HEK293 (cell line): ENCODE measurements at regions not wholly inside any gene's neighbourhood (a gene's known extent, or its start where the extent isn't known, plus 50 kb on each side); places are given as distances from the start of the nearest gene placed in this dataset.

ENCODE experiments used
- CTCF ChIA-PET: fragments of 350-600 bp; formaldehyde crosslinking; extraction: SDS; loops from one replicate; lab custom pipeline; 2021; ENCODE audit warnings: antibody characterized with exemption; lab: Yijun Ruan, JAX
- POLR2A ChIA-PET: fragments of 300-600 bp; formaldehyde crosslinking; extraction: SDS; loops from one replicate; lab custom pipeline; 2020; ENCODE audit warnings: antibody characterized with exemption, inconsistent platforms; lab: Yijun Ruan, JAX
- H3K27ac ChIP-seq: fragments of 200-500 bp; sonication (Bioruptor generic); 2 replicates; pipeline ENCODE4 v1.5.1; 2014; ENCODE audit warnings: low read depth, low read length, control low read depth, inconsistent platforms; ENCODE audit errors: extremely low read depth
- H3K36me3 ChIP-seq, 2 experiments: fragments of 200-500 bp in 1 of 2; sonication (Bioruptor generic) in 1 of 2; 1 replicate in 1 of 2; 2 replicates in 1 of 2; pipeline ENCODE4 v1.5.1; 2014 to 2017; ENCODE audit warnings: inconsistent platforms in 2 of 2, low read length in 2 of 2; ENCODE audit not compliant: control insufficient read depth in 2 of 2, insufficient read depth in 1 of 2
- H3K4me1 ChIP-seq: fragments of 200-500 bp; sonication (Bioruptor generic); 2 replicates; pipeline ENCODE4 v1.5.1; 2014; ENCODE audit warnings: mild to moderate bottlenecking, low read length, inconsistent platforms; ENCODE audit not compliant: control insufficient read depth, insufficient read depth
- H3K4me3 ChIP-seq: 2 replicates; pipeline ENCODE4 v1.5.1; 2011; ENCODE audit warnings: low read depth, mild to moderate bottlenecking, control low read depth, low read length, moderate library complexity
- H3K9me3 ChIP-seq: fragments of 200-500 bp; sonication (Bioruptor generic); 2 replicates; pipeline ENCODE4 v1.5.1; 2014; ENCODE audit warnings: low read depth, low read length, inconsistent platforms; ENCODE audit not compliant: control insufficient read depth, insufficient read depth
- KLF8 ChIP-seq: fragments of 450-650 bp; formaldehyde crosslinking; IDR thresholded peaks from 2 replicates; pipeline ENCODE4 v1.5.1; 2016; ENCODE audit warnings: missing biosample characterization, missing genetic modification characterization
- SP3 ChIP-seq: fragments of 450-650 bp; formaldehyde crosslinking; IDR thresholded peaks from 2 replicates; pipeline ENCODE4 v1.5.1; 2016; ENCODE audit warnings: missing biosample characterization, missing genetic modification characterization
- WT1 ChIP-seq: fragments of 450-650 bp; formaldehyde crosslinking; IDR thresholded peaks from 2 replicates; pipeline ENCODE4 v1.5.1; 2016; ENCODE audit warnings: missing biosample characterization, missing genetic modification characterization
- ZFHX2 ChIP-seq: fragments of 450-650 bp; formaldehyde crosslinking; conservative IDR thresholded peaks from 2 replicates; pipeline ENCODE4 v1.5.1; 2016; ENCODE audit warnings: missing biosample characterization, missing genetic modification characterization
- ZIC2 ChIP-seq: fragments of 450-650 bp; formaldehyde crosslinking; IDR thresholded peaks from 2 replicates; pipeline ENCODE4 v1.5.1; 2016; ENCODE audit warnings: missing biosample characterization, missing genetic modification characterization
- ZNF114 ChIP-seq: fragments of 450-650 bp; formaldehyde crosslinking; IDR thresholded peaks from 2 replicates; pipeline ENCODE4 v1.5.0; 2017; ENCODE audit warnings: missing biosample characterization, missing genetic modification characterization
- ZNF16 ChIP-seq: fragments of 450-650 bp; formaldehyde crosslinking; IDR thresholded peaks from 2 replicates; pipeline ENCODE4 v1.5.1; 2016; ENCODE audit warnings: low read depth, missing biosample characterization, missing genetic modification characterization
- ZNF18 ChIP-seq: fragments of 450-650 bp; formaldehyde crosslinking; IDR thresholded peaks from 2 replicates; pipeline ENCODE4 v1.5.1; 2016; ENCODE audit warnings: missing biosample characterization, missing genetic modification characterization
- ZNF280D ChIP-seq: fragments of 450-650 bp; formaldehyde crosslinking; IDR thresholded peaks from 2 replicates; pipeline ENCODE4 v1.5.1; 2016; ENCODE audit warnings: missing biosample characterization, missing genetic modification characterization
- ZNF398 ChIP-seq: fragments of 450-650 bp; formaldehyde crosslinking; IDR thresholded peaks from 2 replicates; pipeline ENCODE4 v1.5.1; 2017; ENCODE audit warnings: missing biosample characterization, missing genetic modification characterization
- ZNF530 ChIP-seq: fragments of 450-650 bp; formaldehyde crosslinking; IDR thresholded peaks from 2 replicates; pipeline ENCODE4 v1.5.1; 2016; ENCODE audit warnings: low read depth, missing biosample characterization, missing genetic modification characterization
- ZNF544 ChIP-seq: fragments of 450-650 bp; formaldehyde crosslinking; IDR thresholded peaks from 2 replicates; pipeline ENCODE4 v1.5.0; 2017; ENCODE audit warnings: missing biosample characterization, missing genetic modification characterization
- ZNF585B ChIP-seq: fragments of 450-650 bp; formaldehyde crosslinking; IDR thresholded peaks from 2 replicates; pipeline ENCODE4 v1.5.1; 2016; ENCODE audit warnings: missing biosample characterization, missing genetic modification characterization
- ZNF624 ChIP-seq: fragments of 450-650 bp; formaldehyde crosslinking; IDR thresholded peaks from 2 replicates; pipeline ENCODE4 v1.5.1; 2017; ENCODE audit warnings: missing biosample characterization, missing genetic modification characterization
- ZNF664 ChIP-seq: fragments of 450-650 bp; formaldehyde crosslinking; IDR thresholded peaks from 2 replicates; pipeline ENCODE4 v1.5.1; 2016; ENCODE audit warnings: missing biosample characterization, missing genetic modification characterization
- ZNF791 ChIP-seq: fragments of 450-650 bp; formaldehyde crosslinking; IDR thresholded peaks from 2 replicates; pipeline ENCODE4 v1.5.1; 2016; ENCODE audit warnings: missing biosample characterization, missing genetic modification characterization
- ZSCAN4 ChIP-seq: fragments of 450-650 bp; formaldehyde crosslinking; IDR thresholded peaks from 2 replicates; pipeline ENCODE4 v1.5.1; 2017; ENCODE audit warnings: missing biosample characterization, missing genetic modification characterization
- TF ChIP-seq, protein P1 (sequence below): fragments of 450-650 bp; formaldehyde crosslinking; IDR thresholded peaks from 2 replicates; pipeline ENCODE4 v1.5.1; 2017; ENCODE audit warnings: missing biosample characterization, missing genetic modification characterization

DNA sequence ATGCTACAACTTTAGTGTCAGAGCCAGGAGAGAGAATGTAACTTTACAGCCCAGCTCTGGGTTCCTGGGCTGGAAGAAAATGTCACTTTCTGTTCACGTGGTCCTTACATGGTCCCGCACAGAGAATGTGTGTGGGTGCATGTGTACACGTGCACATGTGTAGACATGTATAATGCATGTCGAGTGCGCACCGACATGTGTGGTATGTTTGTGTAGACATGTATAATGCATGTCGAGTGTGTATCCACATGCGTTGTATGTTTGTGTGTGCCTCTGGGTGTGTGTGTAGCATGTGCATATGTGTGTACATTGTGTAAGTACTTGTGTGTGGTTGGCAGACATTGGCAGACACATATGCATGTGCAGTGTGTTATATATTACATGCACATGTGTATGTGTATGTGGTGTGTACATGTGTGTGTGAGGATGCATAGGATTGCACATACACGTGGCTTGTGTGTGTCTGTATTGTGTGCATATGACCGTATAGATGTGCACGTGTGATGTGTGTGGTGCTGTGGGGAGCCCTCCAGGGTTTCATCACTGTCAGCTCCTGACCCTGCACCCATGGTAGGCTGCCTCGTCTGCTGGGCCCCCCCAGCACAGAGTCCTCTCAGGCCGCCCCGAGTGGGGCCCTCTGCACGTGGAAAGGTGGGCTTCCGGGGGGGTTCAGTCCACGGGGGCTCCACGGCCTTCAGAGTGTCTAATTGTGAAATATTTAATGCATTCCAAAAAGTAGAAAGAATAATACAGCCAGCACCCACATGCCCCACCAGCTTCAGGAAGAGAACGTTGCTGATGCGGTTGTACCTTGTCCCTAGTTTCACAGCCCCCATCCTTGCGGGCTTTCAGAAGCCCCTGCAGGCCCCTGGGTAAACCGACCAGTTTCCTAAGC lies 214.2 kb upstream of the GSE1 start:
- Histone ChIP-seq H3K27ac (no peak overlapping the region), H3K4me3 (no peak overlapping the region), H3K36me3 (no peaks in the 10 kb centered on the region), H3K4me1 (peaks cover 21% of the 10 kb centered on the region), H3K9me3 (no peaks in the 10 kb centered on the region)
- CTCF ChIA-PET, result interaction anchor here (1.3 kb wide), 1 partner anchor 22 kb away, joined by 6 read pairs; no protein-coding TSS in a partner anchor
- POLR2A ChIA-PET, result no interaction called here
- TF ChIP-seq ZNF18 (tag by site-specific recombination) (peak; percentile 31; the same call in 1 of the 2 replicates), ZNF585B (tag by site-specific recombination) (no peak), KLF8 (tag by site-specific recombination) (no peak), WT1 (tag by site-specific recombination) (no peak), ZNF280D (tag by site-specific recombination) (no peak)

GRCh38 chr16:85399583-85400284 lies 213.4 kb upstream of the GSE1 start:
- Histone ChIP-seq H3K27ac (no peak overlapping the region), H3K4me1 (peaks cover 16% of the 10 kb centered on the region), H3K9me3 (no peaks in the 10 kb centered on the region), H3K4me3 (no peak overlapping the region), H3K36me3 (no peaks in the 10 kb centered on the region)
- no peak for TF ChIP-seq ZNF530 (tag by site-specific recombination)
- TF ChIP-seq ZIC2, result peak; percentile 89
- TF ChIP-seq ZNF16, result no peak
- 0 out of 2 replicates have a peak, but pooled peaks have one; percentile 12 for TF ChIP-seq ZNF664 (tag by site-specific recombination)
- TF ChIP-seq SP3 (tag by site-specific recombination), result no peak
- CTCF ChIA-PET, result no interaction called here
- POLR2A ChIA-PET, result no interaction called here

DNA sequence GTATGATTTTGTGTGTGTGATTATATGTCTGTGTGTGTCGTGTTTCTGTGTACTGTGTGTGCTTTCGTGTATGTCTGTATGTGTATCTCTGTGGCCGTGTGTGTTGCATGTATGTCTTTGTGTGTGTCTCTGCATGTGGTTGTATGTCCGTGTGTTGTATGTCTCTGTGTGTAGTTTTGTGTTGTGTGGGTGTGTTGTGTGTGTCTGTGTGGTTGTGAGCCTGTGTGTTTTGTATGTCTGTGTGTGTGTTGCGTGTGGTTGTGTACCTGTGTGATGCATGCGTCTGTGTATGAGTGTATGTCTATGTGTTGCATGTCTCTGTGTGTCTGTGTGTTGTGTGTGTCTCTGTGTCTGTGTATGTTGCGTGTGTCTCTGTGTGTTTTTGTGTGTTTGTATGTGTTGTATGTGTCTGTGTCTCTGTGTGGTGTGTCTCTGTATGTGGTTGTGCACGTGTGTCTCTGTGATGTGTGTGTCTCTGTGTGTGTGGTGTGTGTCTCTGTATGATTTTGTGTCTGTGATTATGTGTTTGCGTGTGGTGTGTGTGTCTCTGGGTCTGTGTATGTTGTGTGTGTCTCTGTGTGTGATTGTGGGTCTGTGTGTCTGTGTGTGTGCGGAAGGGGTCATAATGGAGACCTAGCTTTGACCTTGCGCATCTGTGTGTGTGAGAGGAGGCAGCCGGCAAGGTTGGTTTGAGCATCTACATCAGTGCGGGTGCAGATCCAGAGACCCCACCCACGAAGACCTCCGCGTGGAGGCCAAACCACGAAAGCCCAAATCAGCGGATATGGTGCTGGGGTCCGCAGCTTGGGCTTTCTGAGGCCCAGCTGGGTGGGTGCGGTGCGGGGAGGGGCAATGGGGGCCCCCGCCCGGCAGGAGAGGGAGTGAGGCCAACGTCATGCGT lies 212.6 kb upstream of the GSE1 start:
- POLR2A ChIA-PET, result no interaction called here
- H3K27ac ChIP-seq, result no peak overlapping the region
- H3K4me3 ChIP-seq, result no peak overlapping the region
- H3K9me3 ChIP-seq, result no peaks in the 10 kb centered on the region
- CTCF ChIA-PET, result interaction anchor here (1.0 kb wide), 2 partner anchors 24 to 215 kb away, joined by 3 to 6 read pairs; no protein-coding TSS in a partner anchor
- no peaks in the 10 kb centered on the region for H3K36me3 ChIP-seq
- H3K4me1 ChIP-seq, result peaks cover 13% of the 10 kb centered on the region
- TF ChIP-seq ZNF624 (no peak), ZSCAN4 (tag by site-specific recombination) (peak; percentile 75), ZNF544 (tag by site-specific recombination) (0 out of 2 replicates have a peak, but pooled peaks have one; percentile 25), ZFHX2 (tag by site-specific recombination) (no peak), ZNF398 (tag by site-specific recombination) (0 out of 2 replicates have a peak, but pooled peaks have one; percentile 12), ZNF791 (tag by site-specific recombination) (0 out of 2 replicates have a peak, but pooled peaks have one; percentile 6), ZNF114 (0 out of 2 replicates have a peak, but pooled peaks have one; percentile 24)
- TF ChIP-seq, protein P1, sequence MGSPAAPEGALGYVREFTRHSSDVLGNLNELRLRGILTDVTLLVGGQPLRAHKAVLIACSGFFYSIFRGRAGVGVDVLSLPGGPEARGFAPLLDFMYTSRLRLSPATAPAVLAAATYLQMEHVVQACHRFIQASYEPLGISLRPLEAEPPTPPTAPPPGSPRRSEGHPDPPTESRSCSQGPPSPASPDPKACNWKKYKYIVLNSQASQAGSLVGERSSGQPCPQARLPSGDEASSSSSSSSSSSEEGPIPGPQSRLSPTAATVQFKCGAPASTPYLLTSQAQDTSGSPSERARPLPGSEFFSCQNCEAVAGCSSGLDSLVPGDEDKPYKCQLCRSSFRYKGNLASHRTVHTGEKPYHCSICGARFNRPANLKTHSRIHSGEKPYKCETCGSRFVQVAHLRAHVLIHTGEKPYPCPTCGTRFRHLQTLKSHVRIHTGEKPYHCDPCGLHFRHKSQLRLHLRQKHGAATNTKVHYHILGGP (tag by site-specific recombination), result peak; percentile 57
